ENCODE measurements at regions not wholly inside any gene's neighbourhood (a gene's known extent, or its start where the extent isn't known, plus 50 kb on each side); places are given as distances from the start of the nearest gene placed in this dataset.

- Histone ChIP-seq H3K4me3 (no peak overlapping the region), H3K27me3 (no peaks in the 10 kb centered on the region), H3K36me3 (no peaks in the 10 kb centered on the region), H3K27ac (peak overlapping the region in 3 of 4 donors; percentile 24 to 72 (median 39)), H3K9me3 (no peaks in the 10 kb centered on the region), H3K4me1 (peaks cover 0 to 2% (median 0%) of the 10 kb centered on the region in 4 donors)
- ATAC-seq (ENCODE audit: low FRiP score in 2 of 2) (peak in 1 of 2 donors; percentile 75), DNase-seq (no peak)
- TF ChIP-seq POLR2AphosphoS5 (IDR thresholded peaks at IDR 0.05) = no peak
- peak in 1 of 4 donors; percentile 41 for TF ChIP-seq EP300 (IDR thresholded peaks at IDR 0.05)
- 70 to 92% methylated on average over 1 of the region's 1 CpG for WGBS, 2 donors
These were observed 171.7 kb downstream of the NHLRC3 start for GRCh38 chr13:39209731-39210531.

- 100% methylated on average over 1 of the region's 1 CpG for WGBS, 2 donors
- no peaks in the 10 kb centered on the region for H3K36me3 ChIP-seq
- ATAC-seq (ENCODE audit: low FRiP score in 2 of 2) = peak in 1 of 2 donors; percentile 34
- peak overlapping the region in 1 of 4 donors; percentile 10 for H3K27ac ChIP-seq
- H3K9me3 ChIP-seq = no peaks in the 10 kb centered on the region
- H3K27me3 ChIP-seq = no peaks in the 10 kb centered on the region
- DNase-seq = no peak
- TF ChIP-seq POLR2AphosphoS5 (IDR thresholded peaks at IDR 0.05) (no peak), CTCF (IDR thresholded peaks at IDR 0.05) (no peak), EP300 (IDR thresholded peaks at IDR 0.05) (no peak), POLR2A (IDR thresholded peaks at IDR 0.05) (no peak)
- no peak overlapping the region for H3K4me3 ChIP-seq
- peaks cover 0 to 2% (median 0%) of the 10 kb centered on the region in 4 donors for H3K4me1 ChIP-seq
These were observed 172.8 kb downstream of the NHLRC3 start for GRCh38 chr13:39210961-39211534.

GRCh38 chr13:39215971-39216370, 177.7 kb downstream of the NHLRC3 start:
- no peaks in the 10 kb centered on the region for H3K36me3 ChIP-seq
- no peaks in the 10 kb centered on the region for H3K9me3 ChIP-seq
- H3K4me3 ChIP-seq = no peak overlapping the region
- DNase-seq (no peak), ATAC-seq (ENCODE audit: low FRiP score in 2 of 2) (no peak)
- H3K4me1 ChIP-seq = no peaks in the 10 kb centered on the region
- TF ChIP-seq POLR2A (IDR thresholded peaks at IDR 0.05) = no peak
- H3K27ac ChIP-seq = no peak overlapping the region
- H3K27me3 ChIP-seq = no peaks in the 10 kb centered on the region
- 96 to 100% methylated on average over 8 of the region's 8 CpGs for WGBS, 2 donors

- no peak overlapping the region for H3K4me3 ChIP-seq
- no peaks in the 10 kb centered on the region for H3K36me3 ChIP-seq
- DNase-seq = no peak
- ATAC-seq (ENCODE audit: low FRiP score in 2 of 2) = no peak
- H3K9me3 ChIP-seq = no peaks in the 10 kb centered on the region
- no peaks in the 10 kb centered on the region for H3K4me1 ChIP-seq
- H3K27ac ChIP-seq = no peak overlapping the region
- no peaks in the 10 kb centered on the region for H3K27me3 ChIP-seq
- TF ChIP-seq POLR2AphosphoS5 (IDR thresholded peaks at IDR 0.05) (no peak), EP300 (IDR thresholded peaks at IDR 0.05) (no peak), POLR2A (IDR thresholded peaks at IDR 0.05) (no peak), CTCF (IDR thresholded peaks at IDR 0.05) (no peak)
- 83 to 96% methylated on average over 3 of the region's 3 CpGs for WGBS, 2 donors
These were observed 179.2 kb downstream of the NHLRC3 start for GRCh38 chr13:39217471-39217870.

GRCh38 chr13:39224671-39225240, 186.5 kb downstream of the NHLRC3 start:
- H3K27me3 ChIP-seq = no peaks in the 10 kb centered on the region
- no peaks in the 10 kb centered on the region for H3K4me1 ChIP-seq
- no peak overlapping the region for H3K27ac ChIP-seq
- no peaks in the 10 kb centered on the region for H3K36me3 ChIP-seq
- TF ChIP-seq POLR2A (IDR thresholded peaks at IDR 0.05) (no peak), CTCF (IDR thresholded peaks at IDR 0.05) (no peak), EP300 (IDR thresholded peaks at IDR 0.05) (no peak), POLR2AphosphoS5 (IDR thresholded peaks at IDR 0.05) (no peak)
- H3K4me3 ChIP-seq = no peak overlapping the region
- 59 to 62% methylated on average over 5 of the region's 5 CpGs for WGBS, 2 donors
- ATAC-seq (ENCODE audit: low FRiP score in 2 of 2) = no peak
- no peaks in the 10 kb centered on the region for H3K9me3 ChIP-seq
- DNase-seq = no peak
